COLO829 (cell line): ENCODE measurements at regions not wholly inside any gene's neighbourhood (a gene's known extent, or its start where the extent isn't known, plus 50 kb on each side); places are given as distances from the start of the nearest gene placed in this dataset.

Experiments
- DNase-seq: peaks from one replicate; pipeline ENCODE4 v3.0.0; 2012; ENCODE audit warnings: low spot score

GRCh38 chr3:107082527-107082926 lies 294.7 kb upstream of the CCDC54 start:
- no peak for DNase-seq

GRCh38 chr3:107085261-107085660 lies 292.0 kb upstream of the CCDC54 start:
- no peak for DNase-seq

GRCh38 chr3:107092121-107092520 lies 285.1 kb upstream of the CCDC54 start:
- DNase-seq: no peak

- DNase-seq: no peak
Measured at GRCh38 chr3:107098864-107099263, 278.4 kb upstream of the CCDC54 start.

GRCh38 chr3:107100137-107100536 lies 277.1 kb upstream of the CCDC54 start:
- no peak for DNase-seq

GRCh38 chr3:107100573-107100972 lies 276.7 kb upstream of the CCDC54 start:
- DNase-seq: no peak

- no peak for DNase-seq
Measured at GRCh38 chr3:107103786-107104185, 273.5 kb upstream of the CCDC54 start.

- no peak for DNase-seq
Measured at GRCh38 chr3:107106316-107106715, 270.9 kb upstream of the CCDC54 start.

GRCh38 chr3:107106907-107107306 lies 270.3 kb upstream of the CCDC54 start:
- no peak for DNase-seq

GRCh38 chr3:107110596-107111305 lies 266.5 kb upstream of the CCDC54 start:
- no peak for DNase-seq

GRCh38 chr3:107111872-107112271 lies 265.4 kb upstream of the CCDC54 start:
- no peak for DNase-seq

- DNase-seq: no peak
Measured at GRCh38 chr3:107112356-107112755, 264.9 kb upstream of the CCDC54 start.

GRCh38 chr3:107116251-107116650 lies 261.0 kb upstream of the CCDC54 start:
- no peak for DNase-seq

- no peak for DNase-seq
Measured at GRCh38 chr3:107117156-107117555, 260.1 kb upstream of the CCDC54 start.

- DNase-seq: peak; percentile 86
Measured at GRCh38 chr3:107117922-107118536, 259.2 kb upstream of the CCDC54 start.

- peak; percentile 28 for DNase-seq
Measured at GRCh38 chr3:107124885-107125284, 252.4 kb upstream of the CCDC54 start.

GRCh38 chr3:107128946-107129345 lies 248.3 kb upstream of the CCDC54 start:
- DNase-seq: no peak

GRCh38 chr3:107130089-107130700 lies 247.0 kb upstream of the CCDC54 start:
- no peak for DNase-seq

- no peak for DNase-seq
Measured at GRCh38 chr3:107132674-107133073, 244.6 kb upstream of the CCDC54 start.

GRCh38 chr3:107133891-107134290 lies 243.3 kb upstream of the CCDC54 start:
- DNase-seq: no peak

- DNase-seq: no peak
Measured at GRCh38 chr3:107142171-107142570, 235.1 kb upstream of the CCDC54 start.

- DNase-seq: peak; percentile 22
Measured at GRCh38 chr3:107142786-107143575, 234.3 kb upstream of the CCDC54 start.

GRCh38 chr3:107150675-107151074 lies 226.6 kb upstream of the CCDC54 start:
- no peak for DNase-seq
